IMR-90 (cell line): ENCODE measurements at regions not wholly inside any gene's neighbourhood (a gene's known extent, or its start where the extent isn't known, plus 50 kb on each side); places are given as distances from the start of the nearest gene placed in this dataset.

Experiments used
- ATAC-seq: fragments of 200-7000 bp; cut with Tn5 transposase; 2 replicates; pipeline ENCODE4 v1.9.1; 2020; ENCODE audit warnings: low read depth, mild to moderate bottlenecking, moderate library complexity
- BruUV-seq: library from RNA; stranded (reverse); fragments of 400-500 nt; replicated peaks from 2 replicates; lab custom pipeline; 2021; lab: Mats Ljungman, UMichigan
- CTCF ChIA-PET: fragments of 300-600 bp; formaldehyde crosslinking; extraction: SDS; loops from one replicate; lab custom pipeline; 2021; ENCODE audit warnings: antibody characterized with exemption; lab: Yijun Ruan, JAX
- POLR2A ChIA-PET: fragments of 300-600 bp; sonication (Branson Sonifier 250); formaldehyde crosslinking; loops from one replicate; lab custom pipeline; 2022; ENCODE audit warnings: antibody characterized with exemption; ENCODE audit not compliant: unreplicated experiment; lab: Charles Lee
- DNase-seq: peaks from one replicate; pipeline ENCODE4 v3.0.0; 2013
- H2AFZ ChIP-seq: replicated peaks from 2 replicates; pipeline ENCODE3; 2013; ENCODE audit warnings: low read length, mild to moderate bottlenecking; ENCODE audit not compliant: poor library complexity
- H2AK5ac ChIP-seq: 2 replicates; pipeline ENCODE4 v1.6.1; 2013; ENCODE audit warnings: low read depth, low read length, inconsistent platforms
- H2AK9ac ChIP-seq: replicated peaks from 2 replicates; pipeline ENCODE3; 2013; ENCODE audit warnings: mild to moderate bottlenecking, low read depth, low read length, moderate library complexity; ENCODE audit not compliant: poor library complexity
- H2BK120ac ChIP-seq: 2 replicates; pipeline ENCODE4 v1.6.1; 2013; ENCODE audit warnings: low read depth, low read length, inconsistent platforms
- H2BK15ac ChIP-seq: 3 replicates; pipeline ENCODE4 v1.6.1; 2013; ENCODE audit warnings: low read depth, low read length, inconsistent platforms
- H2BK20ac ChIP-seq: 2 replicates; pipeline ENCODE4 v1.6.1; 2013; ENCODE audit warnings: low read depth, mild to moderate bottlenecking, inconsistent platforms, low read length, moderate library complexity
- H2BK5ac ChIP-seq: 2 replicates; pipeline ENCODE4 v1.6.1; 2013; ENCODE audit warnings: mild to moderate bottlenecking, low read depth, low read length, inconsistent platforms; ENCODE audit not compliant: poor library complexity, severe bottlenecking
- H3K14ac ChIP-seq: replicated peaks from 2 replicates; pipeline ENCODE4 v1.6.1; 2013; ENCODE audit warnings: low read depth, low read length, inconsistent platforms
- H3K18ac ChIP-seq: 2 replicates; pipeline ENCODE4 v1.6.1; 2013; ENCODE audit warnings: low read depth, low read length, control low read depth
- H3K23ac ChIP-seq: 2 replicates; pipeline ENCODE4 v1.6.1; 2013; ENCODE audit warnings: low read depth, low read length, inconsistent platforms
- H3K27ac ChIP-seq: 2 replicates; pipeline ENCODE4 v1.5.1; 2013; ENCODE audit warnings: mild to moderate bottlenecking, control low read depth, low read length; ENCODE audit not compliant: insufficient read depth
- H3K27me3 ChIP-seq: 2 replicates; pipeline ENCODE4 v1.6.1; 2013; ENCODE audit warnings: low read length; ENCODE audit not compliant: control insufficient read depth, insufficient read depth
- H3K36me3 ChIP-seq: 2 replicates; pipeline ENCODE4 v1.6.1; 2013; ENCODE audit warnings: low read length, mixed read lengths; ENCODE audit not compliant: control insufficient read depth, insufficient read depth
- H3K4ac ChIP-seq: 2 replicates; pipeline ENCODE4 v1.6.1; 2013; ENCODE audit warnings: low read depth, low read length, inconsistent platforms
- H3K4me1 ChIP-seq: 2 replicates; pipeline ENCODE4 v1.6.1; 2013; ENCODE audit warnings: low read length, mixed read lengths; ENCODE audit not compliant: control insufficient read depth, insufficient read depth
- H3K4me2 ChIP-seq: 2 replicates; pipeline ENCODE4 v1.6.1; 2013; ENCODE audit warnings: low read depth, mild to moderate bottlenecking, control low read depth, low read length, moderate library complexity
- H3K4me3 ChIP-seq: 2 replicates; pipeline ENCODE4 v1.5.1; 2013; ENCODE audit warnings: low read depth, mild to moderate bottlenecking, control low read depth, low read length, moderate library complexity; ENCODE audit not compliant: insufficient read depth
- H3K56ac ChIP-seq: 2 replicates; pipeline ENCODE4 v1.6.1; 2013; ENCODE audit warnings: low read length, inconsistent platforms; ENCODE audit not compliant: insufficient read depth; ENCODE audit errors: extremely low read depth
- H3K79me1 ChIP-seq, 2 experiments: 2 replicates each; pipeline ENCODE4 v1.6.1; 2013; ENCODE audit warnings: low read length in 2 of 2, inconsistent platforms in 1 of 2, low read depth in 1 of 2
- H3K9ac ChIP-seq: 2 replicates; pipeline ENCODE4 v1.6.1; 2013; ENCODE audit warnings: low read depth, low read length, control low read depth
- H3K9me1 ChIP-seq: 2 replicates; pipeline ENCODE4 v1.6.1; 2013; ENCODE audit warnings: low read length, inconsistent platforms; ENCODE audit not compliant: insufficient read depth
- H3K9me3 ChIP-seq: 2 replicates; pipeline ENCODE4 v1.6.1; 2013; ENCODE audit warnings: low read length; ENCODE audit not compliant: control insufficient read depth, insufficient read depth
- H4K20me1 ChIP-seq: 2 replicates; pipeline ENCODE4 v1.6.1; 2013; ENCODE audit warnings: low read length, inconsistent platforms; ENCODE audit not compliant: insufficient read depth
- H4K5ac ChIP-seq: 2 replicates; pipeline ENCODE4 v1.6.1; 2013; ENCODE audit warnings: mild to moderate bottlenecking, low read depth, low read length, control low read depth
- H4K8ac ChIP-seq, 2 experiments: 2 replicates each; pipeline ENCODE4 v1.6.1; 2013; ENCODE audit warnings: low read depth in 2 of 2, low read length in 2 of 2, control low read depth in 1 of 2, inconsistent platforms in 1 of 2
- H4K91ac ChIP-seq: 2 replicates; pipeline ENCODE4 v1.6.1; 2013; ENCODE audit warnings: low read depth, low read length, inconsistent platforms; ENCODE audit not compliant: insufficient read depth
- BHLHE40 ChIP-seq: fragments of 150-350 bp; IDR thresholded peaks from 2 replicates; pipeline ENCODE4 v1.6.1; 2016; ENCODE audit warnings: mild to moderate bottlenecking, low read depth, low read length
- MXI1 ChIP-seq: IDR thresholded peaks from 2 replicates; pipeline ENCODE4 v1.6.1; 2012; ENCODE audit warnings: low read depth, mild to moderate bottlenecking, low read length, moderate library complexity, borderline replicate concordance
- RCOR1 ChIP-seq: IDR thresholded peaks from 2 replicates; pipeline ENCODE4 v1.6.1; 2012; ENCODE audit warnings: mild to moderate bottlenecking, low read length, improper control_type of control experiment; ENCODE audit not compliant: insufficient replicate concordance
- WGBS, 2 experiments: methylation state at CpG; one replicate each; pipeline versions ENCODE4 v1.1.5 to v1.1.7; 2013; ENCODE audit warnings: missing lambda C conversion rate in 2 of 2; ENCODE audit not compliant: insufficient read length in 1 of 2; ENCODE audit errors: extremely low coverage in 2 of 2; 5-methylcytosine and 5-hydroxymethylcytosine counted together
- dilution Hi-C: fragments of 300-500 bp; cut with HindIII; formaldehyde crosslinking; loops from one replicate; pipeline ENCODE4 v1.14.3; 2018; ENCODE audit warnings: low sequenced_read_pairs; ENCODE audit not compliant: unreplicated experiment
- in situ Hi-C: fragments of 300-500 bp; cut with MboI; formaldehyde crosslinking; loops from 3 replicates; pipeline ENCODE4 v1.14.3; 2019; ENCODE audit warnings: low sequenced_read_pairs, inconsistent platforms, mixed read lengths
- intact Hi-C: fragments of 100-400 bp; cut with micrococcal nuclease; formaldehyde crosslinking; loops from 2 replicates; pipeline ENCODE4 v1.10.0; 2022
- TF ChIP-seq, protein P1 (sequence below): conservative IDR thresholded peaks from 2 replicates; pipeline ENCODE4 v1.5.1; 2012; ENCODE audit warnings: mild to moderate bottlenecking, low read depth, low read length, improper control_type of control experiment

GRCh38 chr6:4287372-4287771, 152.0 kb upstream of the ECI2 start:
- Histone ChIP-seq H3K23ac (no peak overlapping the region), H3K4me1 (no peaks in the 10 kb centered on the region), H4K5ac (no peak overlapping the region), H3K27me3 (peaks cover 25% of the 10 kb centered on the region), H3K4me3 (no peak overlapping the region), H3K4ac (no peak overlapping the region), H3K9me1 (no peaks in the 10 kb centered on the region), H4K20me1 (no peaks in the 10 kb centered on the region), H4K8ac (no peak overlapping the region), H2AK5ac (no peak overlapping the region), H2BK20ac (no peak overlapping the region), H2AFZ (no peak overlapping the region), H3K14ac (no peak overlapping the region), H3K18ac (no peak overlapping the region), H3K27ac (no peak overlapping the region), H3K36me3 (no peaks in the 10 kb centered on the region), H3K4me2 (no peak overlapping the region), H3K9ac (no peak overlapping the region), H2BK15ac (no peak overlapping the region), H2BK120ac (no peak overlapping the region), H2AK9ac (no peak overlapping the region), H3K56ac (no peak overlapping the region), H2BK5ac (no peak overlapping the region), H3K79me1 (no peaks in the 10 kb centered on the region), H4K91ac (no peak overlapping the region), H3K9me3 (no peaks in the 10 kb centered on the region)
- no peak for DNase-seq
- ChIA-PET CTCF (interaction anchor here (0.7 kb wide), 1 partner anchor 34 kb away, joined by 3 read pairs; no protein-coding TSS in a partner anchor), POLR2A (no interaction called here)
- 37% methylated on average over 2 of the region's 7 CpGs; no CpG with 5 or more reads in 1 of the 2 experiments for WGBS, 2 experiments
- intact Hi-C loops: no loop called here
- no TSS peak for BruUV-seq
- no peak for TF ChIP-seq MXI1
- TF ChIP-seq, protein P1, sequence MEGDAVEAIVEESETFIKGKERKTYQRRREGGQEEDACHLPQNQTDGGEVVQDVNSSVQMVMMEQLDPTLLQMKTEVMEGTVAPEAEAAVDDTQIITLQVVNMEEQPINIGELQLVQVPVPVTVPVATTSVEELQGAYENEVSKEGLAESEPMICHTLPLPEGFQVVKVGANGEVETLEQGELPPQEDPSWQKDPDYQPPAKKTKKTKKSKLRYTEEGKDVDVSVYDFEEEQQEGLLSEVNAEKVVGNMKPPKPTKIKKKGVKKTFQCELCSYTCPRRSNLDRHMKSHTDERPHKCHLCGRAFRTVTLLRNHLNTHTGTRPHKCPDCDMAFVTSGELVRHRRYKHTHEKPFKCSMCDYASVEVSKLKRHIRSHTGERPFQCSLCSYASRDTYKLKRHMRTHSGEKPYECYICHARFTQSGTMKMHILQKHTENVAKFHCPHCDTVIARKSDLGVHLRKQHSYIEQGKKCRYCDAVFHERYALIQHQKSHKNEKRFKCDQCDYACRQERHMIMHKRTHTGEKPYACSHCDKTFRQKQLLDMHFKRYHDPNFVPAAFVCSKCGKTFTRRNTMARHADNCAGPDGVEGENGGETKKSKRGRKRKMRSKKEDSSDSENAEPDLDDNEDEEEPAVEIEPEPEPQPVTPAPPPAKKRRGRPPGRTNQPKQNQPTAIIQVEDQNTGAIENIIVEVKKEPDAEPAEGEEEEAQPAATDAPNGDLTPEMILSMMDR: no peak
- TF ChIP-seq RCOR1: no peak
- TF ChIP-seq BHLHE40: no peak
- no peak for ATAC-seq
- dilution Hi-C loops: no loop called here
- in situ Hi-C loops: no loop called here
